Loucy (cell line): ENCODE measurements at regions not wholly inside any gene's neighbourhood (a gene's known extent, or its start where the extent isn't known, plus 50 kb on each side); places are given as distances from the start of the nearest gene placed in this dataset.

Experiments
- CTCF ChIP-seq: fragments of 200-600 bp; sonication (generic); conservative IDR thresholded peaks from 2 replicates; pipeline ENCODE4 v1.5.1; 2014; ENCODE audit warnings: mild to moderate bottlenecking, antibody characterized with exemption, low read length
- EZH2phosphoT487 ChIP-seq: fragments of 200-600 bp; IDR thresholded peaks from 2 replicates; pipeline ENCODE4 v1.6.1; 2018; ENCODE audit warnings: antibody characterized with exemption, mild to moderate bottlenecking, moderate library complexity, borderline replicate concordance

DNA sequence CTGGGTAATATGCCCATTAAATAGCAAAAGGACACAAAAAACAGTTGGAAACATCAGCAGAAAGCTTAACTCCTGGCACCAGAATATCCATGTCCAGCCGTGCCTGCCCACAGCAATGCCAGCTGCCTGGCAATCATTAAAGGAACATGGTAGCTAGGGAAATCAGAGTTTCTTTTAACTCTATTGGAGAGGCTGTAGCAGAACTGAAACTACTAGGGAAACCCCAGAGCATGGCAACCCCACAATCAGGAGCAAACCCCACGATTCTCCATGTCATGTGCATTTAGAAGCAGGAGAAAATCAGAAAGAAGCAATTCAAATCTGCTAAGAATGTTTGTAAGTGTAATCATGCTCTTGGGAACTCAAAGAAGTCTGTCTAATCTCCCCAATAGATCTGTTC lies 409.0 kb upstream of the SMIM21 start:
- TF ChIP-seq CTCF = no peak
- TF ChIP-seq EZH2phosphoT487 = no peak
